Upper lobe of left lung (tissue), 4 donors: ENCODE measurements at regions not wholly inside any gene's neighbourhood (a gene's known extent, or its start where the extent isn't known, plus 50 kb on each side); places are given as distances from the start of the nearest gene placed in this dataset.

Source experiments
- POLR2A ChIP-seq, 4 donors: fragments of 450-650 bp; IDR thresholded peaks; one replicate each; pipeline ENCODE4 v1.5.1; 2016 to 2017; ENCODE audit warnings: antibody characterized with exemption in 4 of 4, mild to moderate bottlenecking in 2 of 4
- POLR2AphosphoS5 ChIP-seq, 2 donors: sonication (generic); formaldehyde crosslinking; IDR thresholded peaks; one replicate each; pipeline ENCODE4 v1.5.1; 2017; ENCODE audit warnings: antibody characterized with exemption in 2 of 2
- TF ChIP-seq, protein P1 (sequence below), 6 experiments: fragments of 450-650 bp in 4 of 6; fragments of 200-600 bp in 2 of 6; sonication (generic) in 2 of 6; IDR thresholded peaks; one replicate each; pipeline ENCODE4 v1.5.1; 2016 to 2019; ENCODE audit warnings: antibody characterized with exemption in 6 of 6

DNA sequence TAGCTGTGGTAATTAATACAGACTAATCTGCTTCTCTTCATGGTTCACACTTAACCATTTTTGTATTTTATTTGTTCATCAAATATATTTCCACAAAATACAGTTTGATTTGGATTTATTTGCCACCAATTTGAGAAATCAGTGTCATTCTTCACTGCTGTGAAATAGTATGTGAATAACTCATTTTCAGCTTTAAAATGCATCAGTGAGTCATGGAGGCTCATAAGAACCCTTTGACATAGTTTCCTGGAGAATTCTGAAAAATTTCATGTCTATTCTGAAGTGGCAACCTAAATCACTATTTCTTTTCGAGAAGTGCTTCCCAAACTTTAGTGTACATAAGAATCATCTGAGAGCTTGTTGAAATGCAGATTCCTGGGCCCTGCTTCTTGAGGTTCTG is 1026.7 kb upstream of the ACVR2A start:
- TF ChIP-seq, protein P1, sequence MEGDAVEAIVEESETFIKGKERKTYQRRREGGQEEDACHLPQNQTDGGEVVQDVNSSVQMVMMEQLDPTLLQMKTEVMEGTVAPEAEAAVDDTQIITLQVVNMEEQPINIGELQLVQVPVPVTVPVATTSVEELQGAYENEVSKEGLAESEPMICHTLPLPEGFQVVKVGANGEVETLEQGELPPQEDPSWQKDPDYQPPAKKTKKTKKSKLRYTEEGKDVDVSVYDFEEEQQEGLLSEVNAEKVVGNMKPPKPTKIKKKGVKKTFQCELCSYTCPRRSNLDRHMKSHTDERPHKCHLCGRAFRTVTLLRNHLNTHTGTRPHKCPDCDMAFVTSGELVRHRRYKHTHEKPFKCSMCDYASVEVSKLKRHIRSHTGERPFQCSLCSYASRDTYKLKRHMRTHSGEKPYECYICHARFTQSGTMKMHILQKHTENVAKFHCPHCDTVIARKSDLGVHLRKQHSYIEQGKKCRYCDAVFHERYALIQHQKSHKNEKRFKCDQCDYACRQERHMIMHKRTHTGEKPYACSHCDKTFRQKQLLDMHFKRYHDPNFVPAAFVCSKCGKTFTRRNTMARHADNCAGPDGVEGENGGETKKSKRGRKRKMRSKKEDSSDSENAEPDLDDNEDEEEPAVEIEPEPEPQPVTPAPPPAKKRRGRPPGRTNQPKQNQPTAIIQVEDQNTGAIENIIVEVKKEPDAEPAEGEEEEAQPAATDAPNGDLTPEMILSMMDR (IDR thresholded peaks at IDR 0.05): no peak
- TF ChIP-seq POLR2A (IDR thresholded peaks at IDR 0.05) (no peak), POLR2AphosphoS5 (IDR thresholded peaks at IDR 0.05) (no peak)
